Hippocampal formation (tissue), 2 donors: ENCODE measurements at regions not wholly inside any gene's neighbourhood (a gene's known extent, or its start where the extent isn't known, plus 50 kb on each side); places are given as distances from the start of the nearest gene placed in this dataset.
A peak's percentile ranks its signal among the peaks of the same experiment; 100 is the strongest.

Source experiments
- DNase-seq, 2 donors: peaks; one replicate each; lab custom pipeline; 2025; lab: John Stamatoyannopoulos, UW

- no peak for DNase-seq
These were observed 55.1 kb upstream of the LAMA2 start for GRCh38 chr6:128827675-128828464.

GRCh38 chr6:128826606-128827005, 56.3 kb upstream of the LAMA2 start:
- no peak for DNase-seq

DNA sequence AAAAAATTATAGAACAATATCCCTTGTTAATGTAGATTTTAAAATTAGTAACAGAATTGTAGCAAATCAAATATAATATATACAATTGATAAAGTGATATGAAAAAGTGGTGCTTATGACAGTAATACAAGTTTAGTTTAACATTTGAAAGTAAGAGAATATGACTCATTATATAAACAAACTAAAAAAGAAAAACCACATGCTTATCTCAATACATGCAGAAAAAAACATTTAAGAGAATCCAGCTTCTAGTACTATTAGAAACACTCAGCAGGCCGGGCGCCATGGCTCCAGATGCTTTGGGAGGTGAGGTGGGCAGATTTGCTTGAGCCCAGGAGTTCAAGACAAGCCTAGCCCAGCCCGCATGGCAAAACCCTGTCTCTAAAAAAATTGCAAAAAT, 60.7 kb upstream of the LAMA2 start:
- DNase-seq = no peak

DNA sequence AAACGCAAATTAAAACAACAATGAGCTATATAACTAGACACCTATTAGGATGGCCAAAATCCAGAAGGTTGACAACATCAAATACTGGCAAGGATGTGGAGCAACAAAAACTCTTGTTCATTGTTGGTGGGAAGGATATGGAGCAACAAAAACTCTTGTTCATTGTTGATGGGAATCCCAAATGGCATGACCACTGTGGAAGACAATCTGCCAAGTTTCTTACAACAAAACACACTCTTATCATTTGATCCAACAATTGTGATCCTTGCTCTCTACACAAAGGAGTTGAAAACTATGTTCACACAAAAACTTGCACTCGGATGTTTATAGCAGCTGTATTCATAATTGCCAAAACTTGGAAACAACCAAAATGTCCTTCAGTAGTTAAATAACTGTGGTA, 61.8 kb upstream of the LAMA2 start:
- no peak for DNase-seq

GRCh38 chr6:128808856-128809255, 74.1 kb upstream of the LAMA2 start:
- DNase-seq = no peak

- peak in 1 of 2 donors; percentile 55 for DNase-seq
These were observed 75.4 kb upstream of the LAMA2 start for GRCh38 chr6:128807577-128807976.

GRCh38 chr6:128806261-128806660, 76.7 kb upstream of the LAMA2 start:
- DNase-seq = no peak

DNA sequence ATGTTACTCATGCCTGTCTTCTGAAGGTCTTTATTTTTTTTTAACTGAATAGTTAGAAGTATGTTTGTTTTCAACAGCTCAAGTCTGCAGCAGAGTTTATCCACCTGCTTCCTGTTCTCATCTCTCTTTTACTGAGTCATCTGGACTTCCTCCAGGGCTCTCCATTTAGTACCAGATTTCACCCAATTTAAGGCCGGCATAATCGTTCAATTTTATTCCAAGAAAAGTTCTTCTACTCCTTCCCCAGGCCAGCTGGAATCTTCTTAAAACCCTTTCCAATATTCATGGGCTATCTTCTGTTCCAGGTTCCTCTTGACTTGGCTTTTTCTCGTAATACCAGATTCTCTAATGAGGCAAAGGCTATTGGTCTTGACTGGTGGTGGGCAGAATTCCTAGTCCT, 79.0 kb upstream of the LAMA2 start:
- peak in 1 of 2 donors; percentile 31 for DNase-seq

- DNase-seq = no peak
These were observed 81.3 kb upstream of the LAMA2 start for GRCh38 chr6:128801621-128802020.

DNA sequence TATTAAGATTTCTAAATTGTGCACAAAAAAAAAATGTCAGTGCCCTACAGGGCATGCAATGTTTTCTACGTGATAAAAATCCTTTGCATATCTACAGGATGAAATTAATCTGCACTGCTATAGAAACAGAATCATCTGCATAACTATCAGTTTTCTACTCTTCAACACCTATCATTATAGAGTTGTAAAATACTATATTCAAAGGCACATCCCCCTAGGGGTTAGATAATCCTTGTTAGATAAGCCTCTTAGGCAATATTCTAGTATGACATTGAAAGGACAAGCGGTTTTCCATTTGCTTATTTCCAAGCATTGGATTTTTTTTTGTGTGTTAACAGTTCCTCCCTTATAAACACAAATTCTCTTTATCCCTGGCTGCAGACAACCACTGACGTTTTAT, 98.7 kb upstream of the LAMA2 start:
- DNase-seq = no peak

GRCh38 chr6:128768187-128768586, 114.8 kb upstream of the LAMA2 start:
- DNase-seq = no peak

DNA sequence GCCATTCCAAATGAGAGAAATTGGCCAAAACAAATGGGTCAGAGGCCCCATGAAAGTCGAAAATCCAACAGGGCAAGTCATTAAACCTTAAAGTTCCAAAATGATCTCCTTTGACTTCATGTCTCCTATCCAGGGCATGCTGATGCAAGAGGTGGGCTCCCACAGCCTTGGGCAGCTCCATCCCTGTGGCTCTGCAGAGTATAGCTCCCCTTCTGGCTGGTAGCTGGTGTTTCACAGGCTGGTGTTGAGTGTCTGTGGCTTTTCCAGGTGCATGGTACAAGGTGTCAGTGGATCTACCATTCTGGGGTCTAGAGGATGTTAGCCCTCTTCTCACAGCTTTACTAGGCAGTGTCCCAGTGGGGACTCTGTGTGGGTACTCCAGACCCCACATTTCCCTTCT, 115.2 kb upstream of the LAMA2 start:
- no peak for DNase-seq

- DNase-seq = no peak
These were observed 115.8 kb upstream of the LAMA2 start for GRCh38 chr6:128767150-128767549.

- DNase-seq = no peak
These were observed 119.2 kb upstream of the LAMA2 start for GRCh38 chr6:128763599-128764300.

DNA sequence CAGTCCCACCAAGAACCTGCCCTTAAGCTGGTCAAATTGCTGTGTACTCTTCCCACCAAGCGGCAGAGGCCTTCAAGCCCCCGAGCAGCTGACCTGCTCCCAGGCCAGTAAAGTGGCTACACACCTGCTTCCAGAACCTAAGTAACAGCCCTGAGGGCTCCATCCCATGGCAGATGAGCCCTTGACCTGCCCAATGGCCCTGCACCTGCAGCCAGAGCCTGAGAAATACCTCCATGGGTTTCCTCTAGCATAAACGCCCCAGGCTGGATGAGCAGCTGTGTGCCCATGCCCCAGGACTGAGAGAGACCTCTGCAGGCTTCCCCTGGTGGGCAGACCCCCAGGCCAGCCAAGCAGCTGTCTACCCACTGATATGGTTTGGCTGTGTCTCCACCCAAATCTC, 123.0 kb upstream of the LAMA2 start:
- DNase-seq = no peak

- DNase-seq = no peak
These were observed 123.5 kb upstream of the LAMA2 start for GRCh38 chr6:128759447-128759846.

DNA sequence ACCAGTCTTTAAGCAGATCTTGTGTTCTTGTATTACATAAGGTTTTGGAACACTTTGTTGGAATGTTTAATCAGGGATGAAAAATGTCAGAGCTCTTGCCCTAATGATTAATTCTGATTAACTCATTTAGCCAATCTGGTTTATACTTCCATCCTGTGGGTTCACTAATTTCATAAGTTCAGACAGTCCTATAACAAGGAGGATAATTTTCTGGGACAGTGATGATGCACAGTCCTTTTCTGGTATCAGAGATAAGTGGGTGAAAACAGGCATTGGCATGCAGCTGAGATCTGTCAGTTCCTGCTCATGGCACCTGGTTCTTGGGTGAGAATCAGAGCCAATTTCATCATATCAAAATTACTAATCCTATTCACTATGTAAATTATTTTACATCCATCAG, 125.0 kb upstream of the LAMA2 start:
- DNase-seq = no peak

DNA sequence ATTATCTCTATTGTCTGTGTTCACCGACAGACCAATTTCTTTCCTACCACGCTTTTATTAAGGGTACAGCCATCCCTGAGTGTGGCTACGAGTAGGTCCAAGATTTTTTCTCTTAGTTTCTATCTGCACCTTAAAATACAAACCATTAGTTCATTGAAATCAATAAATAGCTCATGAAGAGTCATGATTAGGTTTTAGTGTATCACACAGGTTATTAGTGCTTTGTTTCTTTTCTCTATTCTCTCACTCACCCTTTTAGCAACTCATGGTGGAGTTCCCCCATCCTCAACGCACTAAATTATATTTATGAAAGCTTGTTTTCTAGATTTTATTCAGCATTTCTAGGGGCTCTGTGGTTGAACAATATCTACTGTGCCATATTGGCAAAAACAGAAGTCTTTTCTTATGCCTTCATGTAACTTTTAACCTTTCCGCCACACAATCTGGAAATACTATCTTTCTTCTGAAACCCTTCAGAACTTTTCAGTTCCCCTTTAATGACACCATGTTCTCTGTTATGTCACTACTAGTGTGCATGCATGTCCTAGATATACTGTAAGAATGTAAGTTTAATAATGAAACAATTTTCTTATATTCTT, 128.2 kb upstream of the LAMA2 start:
- DNase-seq = no peak

DNA sequence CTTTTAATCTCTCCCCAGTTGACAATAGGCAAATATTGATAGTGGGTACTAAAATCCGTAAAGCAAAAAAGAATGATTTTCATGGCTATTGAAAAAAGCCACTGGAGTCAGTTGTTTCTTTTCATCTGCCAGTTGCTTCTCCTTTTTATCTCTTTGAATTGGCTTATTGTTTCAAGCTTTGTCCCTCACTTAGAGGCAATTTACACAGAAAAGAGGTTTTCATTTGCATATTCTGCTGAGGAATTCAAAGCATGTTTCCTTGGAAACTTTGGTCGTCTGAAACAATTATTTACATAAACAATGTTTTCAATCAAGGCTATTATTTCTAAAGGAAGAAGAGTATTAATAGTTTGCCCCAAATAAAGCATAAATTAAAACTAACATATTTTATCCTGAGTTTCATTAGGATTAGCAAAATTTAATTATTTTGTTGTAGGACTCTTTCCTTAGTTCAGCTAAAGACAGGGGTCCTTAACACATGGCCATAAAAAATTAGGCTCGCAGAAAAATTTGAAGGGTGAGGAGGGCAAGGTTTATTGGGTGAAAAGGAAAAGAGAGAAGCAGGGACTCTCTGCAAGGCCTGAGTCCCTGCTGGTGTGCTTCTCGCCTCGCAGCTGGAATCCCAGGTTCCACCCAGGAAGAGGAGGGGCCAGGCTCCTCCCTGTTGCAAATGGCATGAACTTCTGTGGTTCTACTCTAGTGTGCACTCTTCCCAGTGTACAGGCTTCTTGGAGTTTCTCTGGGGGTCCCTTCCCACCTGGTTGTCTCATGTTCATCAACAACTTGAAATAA, 138.8 kb upstream of the LAMA2 start:
- peak in 1 of 2 donors; percentile 42 for DNase-seq

- no peak for DNase-seq
These were observed 140.0 kb upstream of the LAMA2 start for GRCh38 chr6:128742900-128743299.

DNA sequence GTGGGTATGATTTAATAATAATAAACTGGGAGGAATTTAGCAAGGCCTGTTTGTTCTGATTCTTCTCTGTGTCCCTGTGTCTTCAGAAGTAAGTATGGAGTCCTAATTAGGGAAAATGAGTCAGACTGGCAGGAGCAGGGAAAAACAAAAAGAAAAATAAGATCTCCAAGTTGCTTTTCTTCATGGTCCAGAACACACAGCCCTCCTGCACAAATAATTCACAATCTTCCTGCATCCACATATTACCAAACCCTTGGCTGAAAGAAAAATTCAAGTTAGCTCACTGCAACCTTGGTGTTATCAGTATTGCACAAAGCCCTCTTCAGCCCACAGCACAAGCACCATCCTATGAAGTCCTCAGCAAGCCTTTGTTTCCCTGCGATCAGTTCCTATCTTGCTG, 142.0 kb upstream of the LAMA2 start:
- DNase-seq = no peak

DNA sequence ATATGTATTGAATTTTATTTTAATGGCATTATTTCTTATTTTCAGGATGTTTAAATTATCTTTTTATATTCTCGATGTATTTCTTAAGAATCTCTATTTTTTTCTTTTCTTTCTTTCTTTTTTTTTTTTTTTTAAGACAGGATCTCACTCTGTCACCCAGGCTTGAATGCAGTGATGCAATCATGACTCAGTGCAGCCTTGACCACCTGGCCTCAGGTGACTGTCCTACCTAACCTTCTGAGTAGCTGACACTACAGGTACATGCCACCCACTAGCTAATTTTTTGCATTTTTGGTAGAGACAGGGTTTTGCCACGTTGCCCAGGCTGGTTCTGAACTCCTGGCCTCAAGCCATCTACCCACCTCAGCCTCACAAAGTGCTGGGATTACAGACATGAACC, 143.8 kb upstream of the LAMA2 start:
- DNase-seq = no peak
